ENCODE measurements at regions not wholly inside any gene's neighbourhood (a gene's known extent, or its start where the extent isn't known, plus 50 kb on each side); places are given as distances from the start of the nearest gene placed in this dataset.

DNA sequence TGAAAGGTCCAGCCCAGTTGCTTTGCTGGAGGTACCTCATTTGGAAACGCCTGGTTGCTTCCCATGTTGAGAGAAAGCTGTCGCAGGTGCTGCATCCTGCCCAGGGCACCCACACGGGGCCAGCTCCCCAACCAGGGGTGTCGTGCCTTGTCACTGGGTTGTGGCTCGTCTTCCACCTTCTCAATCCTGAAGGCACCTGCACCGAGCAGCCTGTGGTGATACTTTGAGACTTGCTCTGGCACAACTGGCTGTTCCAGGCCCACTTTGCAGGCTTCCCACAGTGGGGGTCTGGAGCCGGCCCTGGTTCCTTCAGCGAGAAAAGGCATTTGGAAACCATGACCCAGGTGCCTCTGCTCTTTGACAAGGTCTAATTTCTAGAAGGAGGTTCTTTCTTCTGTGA lies 197.3 kb upstream of the PPP2R2D start:
- TF ChIP-seq, protein P1, sequence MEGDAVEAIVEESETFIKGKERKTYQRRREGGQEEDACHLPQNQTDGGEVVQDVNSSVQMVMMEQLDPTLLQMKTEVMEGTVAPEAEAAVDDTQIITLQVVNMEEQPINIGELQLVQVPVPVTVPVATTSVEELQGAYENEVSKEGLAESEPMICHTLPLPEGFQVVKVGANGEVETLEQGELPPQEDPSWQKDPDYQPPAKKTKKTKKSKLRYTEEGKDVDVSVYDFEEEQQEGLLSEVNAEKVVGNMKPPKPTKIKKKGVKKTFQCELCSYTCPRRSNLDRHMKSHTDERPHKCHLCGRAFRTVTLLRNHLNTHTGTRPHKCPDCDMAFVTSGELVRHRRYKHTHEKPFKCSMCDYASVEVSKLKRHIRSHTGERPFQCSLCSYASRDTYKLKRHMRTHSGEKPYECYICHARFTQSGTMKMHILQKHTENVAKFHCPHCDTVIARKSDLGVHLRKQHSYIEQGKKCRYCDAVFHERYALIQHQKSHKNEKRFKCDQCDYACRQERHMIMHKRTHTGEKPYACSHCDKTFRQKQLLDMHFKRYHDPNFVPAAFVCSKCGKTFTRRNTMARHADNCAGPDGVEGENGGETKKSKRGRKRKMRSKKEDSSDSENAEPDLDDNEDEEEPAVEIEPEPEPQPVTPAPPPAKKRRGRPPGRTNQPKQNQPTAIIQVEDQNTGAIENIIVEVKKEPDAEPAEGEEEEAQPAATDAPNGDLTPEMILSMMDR (IDR thresholded peaks at IDR 0.05) = no peak
- TF ChIP-seq POLR2A (IDR thresholded peaks at IDR 0.05) = no peak

Data from Peyer's patch (tissue), 4 donors.